ENCODE measurements at regions not wholly inside any gene's neighbourhood (a gene's known extent, or its start where the extent isn't known, plus 50 kb on each side); places are given as distances from the start of the nearest gene placed in this dataset.

DNA sequence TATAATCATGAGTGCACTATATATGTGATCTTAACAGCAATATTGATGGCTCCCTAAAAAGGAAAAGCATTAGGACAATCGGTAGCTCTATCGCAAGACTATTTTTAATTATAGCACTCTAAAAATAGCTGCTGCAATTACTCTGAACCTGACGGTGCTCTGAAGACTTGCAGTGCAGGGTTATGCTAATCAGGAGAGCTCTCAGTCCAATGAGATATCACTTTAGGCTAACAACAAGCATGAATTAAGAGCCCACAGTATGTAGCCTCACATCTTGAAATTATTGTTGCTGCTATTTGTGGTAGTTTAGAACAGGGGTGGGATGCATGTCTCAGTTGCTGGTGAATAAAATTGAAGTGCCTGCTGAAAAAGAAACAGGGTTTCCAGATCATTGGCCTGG, 515.8 kb upstream of the AKR1E2 start:
- TF ChIP-seq, protein P1, sequence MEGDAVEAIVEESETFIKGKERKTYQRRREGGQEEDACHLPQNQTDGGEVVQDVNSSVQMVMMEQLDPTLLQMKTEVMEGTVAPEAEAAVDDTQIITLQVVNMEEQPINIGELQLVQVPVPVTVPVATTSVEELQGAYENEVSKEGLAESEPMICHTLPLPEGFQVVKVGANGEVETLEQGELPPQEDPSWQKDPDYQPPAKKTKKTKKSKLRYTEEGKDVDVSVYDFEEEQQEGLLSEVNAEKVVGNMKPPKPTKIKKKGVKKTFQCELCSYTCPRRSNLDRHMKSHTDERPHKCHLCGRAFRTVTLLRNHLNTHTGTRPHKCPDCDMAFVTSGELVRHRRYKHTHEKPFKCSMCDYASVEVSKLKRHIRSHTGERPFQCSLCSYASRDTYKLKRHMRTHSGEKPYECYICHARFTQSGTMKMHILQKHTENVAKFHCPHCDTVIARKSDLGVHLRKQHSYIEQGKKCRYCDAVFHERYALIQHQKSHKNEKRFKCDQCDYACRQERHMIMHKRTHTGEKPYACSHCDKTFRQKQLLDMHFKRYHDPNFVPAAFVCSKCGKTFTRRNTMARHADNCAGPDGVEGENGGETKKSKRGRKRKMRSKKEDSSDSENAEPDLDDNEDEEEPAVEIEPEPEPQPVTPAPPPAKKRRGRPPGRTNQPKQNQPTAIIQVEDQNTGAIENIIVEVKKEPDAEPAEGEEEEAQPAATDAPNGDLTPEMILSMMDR (IDR thresholded peaks at IDR 0.05; ENCODE audit: insufficient read depth, low read length, poor library complexity, severe bottlenecking) = no peak
- TF ChIP-seq EZH2phosphoT487 (conservative IDR thresholded peaks at IDR 0.05; ENCODE audit: low read length) = no peak
